Colonic mucosa (tissue), 4 donors: ENCODE measurements at regions not wholly inside any gene's neighbourhood (a gene's known extent, or its start where the extent isn't known, plus 50 kb on each side); places are given as distances from the start of the nearest gene placed in this dataset.

Experiments
- DNase-seq: peaks from one replicate; pipeline ENCODE4 v3.0.0-alpha.2; 2020
- H3K27ac ChIP-seq: fragments of 200-600 bp; one replicate; pipeline ENCODE4 v1.8.0; 2021
- H3K27me3 ChIP-seq: fragments of 200-600 bp; one replicate; pipeline ENCODE4 v1.8.0; 2021
- H3K36me3 ChIP-seq: fragments of 200-600 bp; one replicate; pipeline ENCODE4 v1.8.0; 2021
- H3K4me1 ChIP-seq: fragments of 200-600 bp; one replicate; pipeline ENCODE4 v1.8.0; 2021; ENCODE audit warnings: mild to moderate bottlenecking
- H3K4me3 ChIP-seq: fragments of 200-600 bp; one replicate; pipeline ENCODE4 v1.8.0; 2021
- H3K9ac ChIP-seq, 2 donors: one replicate each; pipeline ENCODE4 v1.7.0; 2013; ENCODE audit warnings: control low read depth in 2 of 2, low read depth in 2 of 2, low read length in 2 of 2
- H3K9me3 ChIP-seq: fragments of 200-600 bp; one replicate; pipeline ENCODE4 v1.8.0; 2021
- CTCF ChIP-seq: fragments of 200-600 bp; IDR thresholded peaks from one replicate; pipeline ENCODE4 v1.8.0; 2022; ENCODE audit warnings: antibody characterized with exemption, mild to moderate bottlenecking
- intact Hi-C: fragments of 100-400 bp; cut with DNase I; formaldehyde crosslinking; loops from one replicate; pipeline ENCODE4 v1.14.1; 2022
- donor health status: healthy.
- donor health status: DM: no; HTN: no; CAD: no.
- donor health status: DM: no; HTN: no; CAD: no.

- no peaks in the 10 kb centered on the region for H3K9me3 ChIP-seq
- TF ChIP-seq CTCF: no peak
- no peak overlapping the region for H3K9ac ChIP-seq
- H3K27ac ChIP-seq: no peak overlapping the region
- no peak overlapping the region for H3K4me3 ChIP-seq
- DNase-seq: no peak
- intact Hi-C loops: no loop called here
- H3K27me3 ChIP-seq: no peaks in the 10 kb centered on the region
- H3K36me3 ChIP-seq: no peaks in the 10 kb centered on the region
- H3K4me1 ChIP-seq: no peaks in the 10 kb centered on the region
These were observed 75.1 kb upstream of the RAI14 start for GRCh38 chr5:34580983-34581382.

GRCh38 chr5:34582371-34582770 lies 73.8 kb upstream of the RAI14 start:
- no peak for TF ChIP-seq CTCF
- no peak for DNase-seq
- no peaks in the 10 kb centered on the region for H3K27me3 ChIP-seq
- intact Hi-C loops: no loop called here
- H3K27ac ChIP-seq: no peak overlapping the region
- no peak overlapping the region for H3K4me3 ChIP-seq
- no peaks in the 10 kb centered on the region for H3K9me3 ChIP-seq
- no peak overlapping the region for H3K9ac ChIP-seq
- no peaks in the 10 kb centered on the region for H3K36me3 ChIP-seq
- H3K4me1 ChIP-seq: no peaks in the 10 kb centered on the region

- Histone ChIP-seq H3K27ac (no peak overlapping the region), H3K9me3 (no peaks in the 10 kb centered on the region), H3K27me3 (no peaks in the 10 kb centered on the region), H3K4me1 (no peaks in the 10 kb centered on the region), H3K36me3 (no peaks in the 10 kb centered on the region), H3K4me3 (no peak overlapping the region), H3K9ac (no peak overlapping the region)
- intact Hi-C loops: no loop called here
- no peak for DNase-seq
- TF ChIP-seq CTCF: no peak
These were observed 73.0 kb upstream of the RAI14 start for GRCh38 chr5:34583167-34583566.

- no peak overlapping the region for H3K27ac ChIP-seq
- H3K9ac ChIP-seq: no peak overlapping the region
These were observed 72.0 kb upstream of the RAI14 start for GRCh38 chr5:34584165-34584564.

GRCh38 chr5:34585601-34586104 lies 70.5 kb upstream of the RAI14 start:
- DNase-seq: no peak
- H3K27me3 ChIP-seq: no peaks in the 10 kb centered on the region
- no peak for TF ChIP-seq CTCF
- no peak overlapping the region for H3K9ac ChIP-seq
- no peaks in the 10 kb centered on the region for H3K36me3 ChIP-seq
- intact Hi-C loops: no loop called here
- no peaks in the 10 kb centered on the region for H3K4me1 ChIP-seq
- no peak overlapping the region for H3K4me3 ChIP-seq
- no peak overlapping the region for H3K27ac ChIP-seq
- H3K9me3 ChIP-seq: no peaks in the 10 kb centered on the region

More at GRCh38 chr5:34584165-34584564, 72.0 kb upstream of the RAI14 start:
- Histone ChIP-seq H3K9me3 (no peaks in the 10 kb centered on the region), H3K4me1 (no peaks in the 10 kb centered on the region), H3K36me3 (no peaks in the 10 kb centered on the region), H3K4me3 (no peak overlapping the region), H3K27me3 (no peaks in the 10 kb centered on the region)
- DNase-seq: no peak
- intact Hi-C loops: no loop called here
- no peak for TF ChIP-seq CTCF
